SU-DHL-6 (cell line): ENCODE measurements at regions not wholly inside any gene's neighbourhood (a gene's known extent, or its start where the extent isn't known, plus 50 kb on each side); places are given as distances from the start of the nearest gene placed in this dataset.

Experiments
- EZH2phosphoT487 ChIP-seq: fragments of 200-600 bp; sonication (generic), shearing (Covaris generic); conservative IDR thresholded peaks from 2 replicates; pipeline ENCODE4 v1.6.1; 2018; ENCODE audit warnings: mild to moderate bottlenecking, antibody characterized with exemption, low read length, moderate library complexity, mixed read lengths
- TF ChIP-seq, protein P1 (sequence below): fragments of 200-600 bp; sonication (generic); IDR thresholded peaks from one replicate; pipeline ENCODE4 v1.5.1; 2017; ENCODE audit warnings: antibody characterized with exemption, mild to moderate bottlenecking, low read length, moderate library complexity; ENCODE audit not compliant: insufficient read depth, poor library complexity, severe bottlenecking

GRCh38 chr7:72503644-72504043 is 91.5 kb upstream of the CALN1 start:
- TF ChIP-seq, protein P1, sequence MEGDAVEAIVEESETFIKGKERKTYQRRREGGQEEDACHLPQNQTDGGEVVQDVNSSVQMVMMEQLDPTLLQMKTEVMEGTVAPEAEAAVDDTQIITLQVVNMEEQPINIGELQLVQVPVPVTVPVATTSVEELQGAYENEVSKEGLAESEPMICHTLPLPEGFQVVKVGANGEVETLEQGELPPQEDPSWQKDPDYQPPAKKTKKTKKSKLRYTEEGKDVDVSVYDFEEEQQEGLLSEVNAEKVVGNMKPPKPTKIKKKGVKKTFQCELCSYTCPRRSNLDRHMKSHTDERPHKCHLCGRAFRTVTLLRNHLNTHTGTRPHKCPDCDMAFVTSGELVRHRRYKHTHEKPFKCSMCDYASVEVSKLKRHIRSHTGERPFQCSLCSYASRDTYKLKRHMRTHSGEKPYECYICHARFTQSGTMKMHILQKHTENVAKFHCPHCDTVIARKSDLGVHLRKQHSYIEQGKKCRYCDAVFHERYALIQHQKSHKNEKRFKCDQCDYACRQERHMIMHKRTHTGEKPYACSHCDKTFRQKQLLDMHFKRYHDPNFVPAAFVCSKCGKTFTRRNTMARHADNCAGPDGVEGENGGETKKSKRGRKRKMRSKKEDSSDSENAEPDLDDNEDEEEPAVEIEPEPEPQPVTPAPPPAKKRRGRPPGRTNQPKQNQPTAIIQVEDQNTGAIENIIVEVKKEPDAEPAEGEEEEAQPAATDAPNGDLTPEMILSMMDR: no peak
- TF ChIP-seq EZH2phosphoT487: no peak
